NB4 (cell line): ENCODE measurements at regions not wholly inside any gene's neighbourhood (a gene's known extent, or its start where the extent isn't known, plus 50 kb on each side); places are given as distances from the start of the nearest gene placed in this dataset.
A peak's percentile ranks its signal among the peaks of the same experiment; 100 is the strongest.

ENCODE experiments used
- DNase-seq: peaks from one replicate; pipeline ENCODE4 v3.0.0; 2010; ENCODE audit warnings: low read depth
- H3K4me3 ChIP-seq: one replicate; pipeline ENCODE4 v1.5.1; 2011; ENCODE audit warnings: mild to moderate bottlenecking, low read depth, low read length, moderate library complexity
- CTCF ChIP-seq: IDR thresholded peaks from one replicate; pipeline ENCODE4 v1.5.1; 2012; ENCODE audit warnings: low read depth, low read length
- MAX ChIP-seq: IDR thresholded peaks from 2 replicates; pipeline ENCODE4 v1.6.1; 2011; ENCODE audit warnings: low read depth, low read length
- MYC ChIP-seq: IDR thresholded peaks from 2 replicates; pipeline ENCODE4 v1.6.1; 2011; ENCODE audit warnings: low read depth, low read length
- POLR2A ChIP-seq: IDR thresholded peaks from 2 replicates; pipeline ENCODE4 v1.6.1; 2011; ENCODE audit warnings: mild to moderate bottlenecking; ENCODE audit not compliant: insufficient read length; ENCODE audit errors: extremely low read depth

GRCh38 chr5:89972901-89973300 lies 436.7 kb downstream of the CETN3 start:
- no peak for DNase-seq
- H3K4me3 ChIP-seq = no peak overlapping the region
- TF ChIP-seq POLR2A (no peak), CTCF (no peak), MAX (no peak), MYC (no peak)

GRCh38 chr5:89968958-89969381 lies 440.6 kb downstream of the CETN3 start:
- no peak overlapping the region for H3K4me3 ChIP-seq
- TF ChIP-seq MAX = no peak
- no peak for TF ChIP-seq CTCF
- TF ChIP-seq MYC = no peak
- TF ChIP-seq POLR2A = no peak

GRCh38 chr5:89967771-89968444 lies 441.6 kb downstream of the CETN3 start:
- no peak for TF ChIP-seq MYC
- TF ChIP-seq CTCF = no peak
- TF ChIP-seq MAX = no peak
- TF ChIP-seq POLR2A = no peak
- peak; percentile 1 for DNase-seq
- no peak overlapping the region for H3K4me3 ChIP-seq

More at GRCh38 chr5:89968958-89969381, 440.6 kb downstream of the CETN3 start:
- DNase-seq = no peak

- TF ChIP-seq CTCF = no peak
- no peak for DNase-seq
- H3K4me3 ChIP-seq = no peak overlapping the region
These were observed 452.7 kb downstream of the CETN3 start for GRCh38 chr5:89956838-89957237.

GRCh38 chr5:89954916-89955315 lies 454.6 kb downstream of the CETN3 start:
- no peak for TF ChIP-seq CTCF
- TF ChIP-seq POLR2A = no peak
- no peak for TF ChIP-seq MYC
- no peak for TF ChIP-seq MAX
- no peak for DNase-seq
- H3K4me3 ChIP-seq = no peak overlapping the region

GRCh38 chr5:89951876-89952275 lies 457.7 kb downstream of the CETN3 start:
- TF ChIP-seq CTCF (no peak), MYC (no peak), MAX (no peak), POLR2A (no peak)
- DNase-seq = no peak

More at GRCh38 chr5:89951876-89952275, 457.7 kb downstream of the CETN3 start:
- H3K4me3 ChIP-seq = no peak overlapping the region
